Activated CD4-positive, alpha-beta T cell treated with anti-CD3 and anti-CD28 coated beads for 1 hour (primary cell): ENCODE measurements at regions not wholly inside any gene's neighbourhood (a gene's known extent, or its start where the extent isn't known, plus 50 kb on each side); places are given as distances from the start of the nearest gene placed in this dataset.
"Not testable (repeated sequence)": the region's sequence is repeated elsewhere in the genome, so short reads cannot be mapped to it uniquely, and the experiment has no call there.

Experiments
- DNase-seq: peaks from one replicate; pipeline ENCODE4 v3.0.0-alpha.2; 2020

DNA sequence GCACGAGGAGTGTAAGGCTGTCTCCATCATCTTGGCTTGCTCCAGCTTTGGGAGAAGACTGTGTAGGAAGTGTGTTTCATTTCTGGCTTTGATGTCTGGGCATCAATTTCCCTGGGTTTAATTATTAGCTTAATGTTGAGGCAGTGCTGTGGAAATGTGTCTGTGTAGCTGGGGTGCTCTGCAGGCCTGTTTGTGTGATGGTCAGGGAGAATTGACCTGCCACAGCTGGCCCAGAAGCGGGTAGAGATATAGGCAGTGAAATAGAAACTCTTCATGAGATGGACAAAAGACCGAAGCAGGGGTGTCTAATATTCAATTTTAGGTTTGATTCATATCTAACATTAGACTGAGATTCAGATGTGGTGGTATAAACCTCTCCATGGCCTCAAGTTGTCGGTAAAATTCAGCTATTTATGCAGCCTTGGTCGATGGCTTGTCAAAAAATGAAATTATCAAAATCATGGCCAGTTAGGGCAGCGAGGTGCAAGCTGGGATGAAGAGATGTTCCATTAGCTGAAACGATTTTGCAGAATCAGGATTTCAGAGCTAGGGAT, 95.3 kb upstream of the SNX9 start:
- DNase-seq, result no peak

DNA sequence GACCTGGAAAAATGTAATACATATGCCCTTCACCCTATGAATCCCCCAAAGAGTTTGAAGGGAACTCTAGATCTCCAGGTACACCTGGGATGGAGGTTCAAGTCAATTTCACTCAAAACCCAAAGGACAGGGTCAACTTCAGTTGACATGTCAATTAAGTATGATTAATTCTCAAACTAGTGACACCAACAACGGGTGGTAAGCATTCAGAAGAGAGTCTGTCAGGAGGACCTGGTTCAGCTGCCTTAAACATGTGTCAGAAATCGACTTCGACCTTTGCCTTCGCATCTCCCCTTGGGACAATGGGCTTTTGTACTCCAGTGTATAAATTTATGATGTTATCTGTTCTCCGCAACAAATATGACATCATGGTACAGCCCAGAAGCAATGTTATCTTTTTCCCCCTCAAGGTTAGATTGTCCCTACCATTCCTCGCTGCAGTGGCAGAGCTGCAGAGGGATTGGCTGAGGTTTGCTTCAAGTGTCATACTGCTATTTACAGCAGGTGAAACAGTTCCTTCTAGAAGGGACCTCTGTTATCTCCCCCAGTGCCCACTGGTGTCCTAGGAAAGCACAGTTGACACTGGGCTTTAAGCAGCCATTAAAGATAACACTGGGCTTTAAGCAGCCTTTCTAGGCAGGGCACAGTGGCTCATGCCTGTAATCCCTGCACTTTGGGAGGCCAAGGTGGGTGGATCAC, 94.7 kb upstream of the SNX9 start:
- DNase-seq, result no peak

DNA sequence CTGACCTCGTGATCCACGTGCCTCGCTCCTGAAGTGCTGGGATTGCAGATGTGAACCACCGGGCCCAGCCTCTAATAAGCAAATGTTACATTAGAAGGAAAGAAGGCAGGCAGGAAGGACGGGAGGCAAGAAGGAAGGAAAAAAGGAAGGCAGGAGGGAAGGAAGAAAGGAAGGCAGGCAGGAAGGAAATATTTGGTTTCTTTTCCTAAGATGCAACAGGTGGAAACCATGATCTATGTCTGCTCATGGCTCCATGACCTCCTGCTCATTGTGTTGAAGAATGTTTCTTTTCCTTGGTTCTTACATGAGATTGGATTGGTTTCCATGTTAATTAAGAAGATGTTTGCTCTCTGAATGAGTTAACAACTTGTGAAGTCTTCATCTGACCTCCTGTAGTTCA, 91.8 kb upstream of the SNX9 start:
- DNase-seq, result no peak

DNA sequence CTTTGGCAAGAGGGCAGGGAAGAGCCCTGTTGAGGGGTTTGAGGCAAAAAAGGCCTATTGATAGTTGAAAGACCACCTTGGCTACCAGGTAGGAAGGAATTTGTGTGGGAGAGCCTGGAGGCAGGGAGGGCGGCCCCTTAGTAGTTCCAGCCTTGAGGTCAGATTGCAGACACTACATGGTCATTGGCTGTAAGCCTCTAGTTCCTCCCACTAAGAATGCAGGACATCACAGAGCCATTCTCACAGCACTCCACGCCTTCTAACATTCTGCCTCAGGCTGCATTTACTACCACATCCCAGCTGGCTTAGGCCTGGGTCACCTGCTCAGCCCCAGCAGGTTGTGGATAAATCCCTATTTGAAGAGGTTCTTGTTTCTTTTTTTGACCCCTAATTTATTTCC, 91.0 kb upstream of the SNX9 start:
- no peak for DNase-seq

DNA sequence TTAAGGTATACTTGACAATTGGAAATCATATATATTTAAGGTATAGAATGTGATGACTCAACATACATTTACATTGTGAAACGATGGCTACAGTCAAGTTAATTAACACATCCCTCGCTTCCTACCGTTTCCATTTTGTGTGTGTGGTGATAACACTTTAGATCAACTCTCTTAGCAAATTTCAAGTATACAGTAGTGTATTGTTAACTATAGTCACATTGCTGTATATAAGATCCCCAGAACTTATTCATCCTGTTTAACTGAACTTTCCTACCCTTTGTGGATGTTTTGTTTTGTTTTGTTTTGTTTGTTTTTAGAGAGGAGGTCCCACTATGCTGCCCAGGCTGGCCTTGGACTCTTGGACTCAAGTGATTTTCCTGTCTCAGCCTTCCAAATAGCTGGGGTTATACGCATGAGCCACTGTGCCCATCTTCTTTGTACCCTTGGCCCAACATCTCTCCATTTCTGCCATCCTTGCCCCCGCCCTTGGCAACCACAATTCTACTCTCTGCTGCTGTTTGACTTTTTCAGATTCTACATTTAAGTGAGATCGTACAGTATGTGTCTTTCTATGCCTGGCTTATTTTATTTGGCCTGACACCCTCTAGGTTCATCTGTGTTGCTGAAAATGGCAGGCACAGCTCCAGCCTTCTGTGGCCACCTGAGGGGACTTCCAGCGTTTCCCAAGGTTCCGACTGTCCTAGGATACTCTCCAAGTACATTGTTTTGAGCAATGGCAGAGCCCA, 90.5 kb upstream of the SNX9 start:
- no peak for DNase-seq

DNA sequence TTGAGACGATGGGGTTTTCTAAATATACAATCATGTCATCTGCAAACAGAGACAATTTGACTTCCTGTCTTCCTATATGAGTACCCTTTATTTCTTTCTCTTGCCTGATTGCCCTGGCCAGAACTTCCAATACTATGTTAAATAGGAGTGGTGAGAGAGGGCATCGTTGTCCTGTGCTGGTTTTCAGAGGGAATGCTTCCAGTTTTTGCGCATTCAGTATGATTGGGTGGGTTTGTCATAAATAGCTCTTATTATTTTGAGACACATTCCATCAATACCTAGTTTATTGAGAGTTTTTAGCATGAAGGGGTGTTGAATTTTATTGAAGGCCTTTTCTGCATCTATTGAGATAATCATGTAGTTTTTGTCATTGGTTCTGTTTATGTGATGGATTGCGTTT, 86.5 kb upstream of the SNX9 start:
- not testable (repeated sequence) for DNase-seq

DNA sequence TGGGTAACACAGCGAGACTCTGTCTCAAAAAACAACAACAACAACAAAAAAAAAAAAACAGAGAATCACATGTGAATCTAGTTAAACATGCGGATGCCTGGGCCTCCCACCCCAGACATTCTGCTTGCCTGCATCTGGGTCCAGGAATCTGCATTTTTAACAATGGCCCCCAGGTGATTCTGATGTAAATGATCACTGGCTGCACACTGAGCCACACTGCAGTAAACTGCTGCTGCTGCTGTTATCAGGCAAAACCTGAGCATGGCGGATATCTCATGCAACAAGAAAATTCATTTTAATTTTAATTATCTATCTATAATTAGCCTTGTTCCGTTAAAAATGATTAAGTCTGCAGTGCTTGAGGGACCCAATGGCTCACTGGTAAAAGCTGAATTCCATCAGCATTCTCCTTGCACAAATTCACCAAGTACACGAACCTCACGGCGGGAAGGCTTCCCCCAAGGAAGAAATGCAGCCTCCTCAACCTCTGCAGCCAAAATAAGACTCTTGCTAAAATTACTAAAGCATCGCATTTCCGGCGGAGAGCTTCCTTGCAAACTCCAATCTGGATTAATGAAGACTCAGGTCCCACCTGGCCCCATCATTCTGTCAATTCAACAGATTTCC, 81.6 kb upstream of the SNX9 start:
- DNase-seq, result no peak

DNA sequence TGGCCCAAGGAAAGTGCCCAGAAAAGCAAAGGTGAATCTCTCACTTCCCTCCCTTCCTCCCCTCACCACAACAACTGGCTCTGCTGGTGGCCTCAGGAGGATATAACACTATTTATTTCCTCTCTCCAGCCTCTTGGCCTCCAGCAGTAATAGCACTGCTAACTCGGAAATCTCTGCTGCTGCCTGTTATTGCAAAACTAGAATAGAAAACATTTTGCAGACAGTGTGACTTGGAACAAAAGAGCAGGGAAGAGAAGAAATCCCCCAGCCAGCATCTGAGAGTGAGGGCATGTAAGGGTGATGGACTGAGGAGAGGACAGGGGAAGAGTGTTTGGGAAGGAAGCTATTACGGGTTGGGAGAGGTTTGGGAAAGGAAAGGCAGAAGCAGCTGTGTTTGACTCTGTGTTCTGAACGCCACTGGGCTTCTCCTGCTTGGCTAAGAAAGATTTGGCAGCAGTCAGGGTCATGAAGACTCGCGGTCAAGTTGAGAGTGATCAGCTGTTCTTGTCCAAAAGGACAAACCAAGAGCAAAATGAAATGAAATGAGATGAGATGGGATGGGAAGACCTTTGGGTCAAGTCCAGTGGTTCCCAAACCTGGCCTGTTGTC, 81.0 kb upstream of the SNX9 start:
- no peak for DNase-seq

DNA sequence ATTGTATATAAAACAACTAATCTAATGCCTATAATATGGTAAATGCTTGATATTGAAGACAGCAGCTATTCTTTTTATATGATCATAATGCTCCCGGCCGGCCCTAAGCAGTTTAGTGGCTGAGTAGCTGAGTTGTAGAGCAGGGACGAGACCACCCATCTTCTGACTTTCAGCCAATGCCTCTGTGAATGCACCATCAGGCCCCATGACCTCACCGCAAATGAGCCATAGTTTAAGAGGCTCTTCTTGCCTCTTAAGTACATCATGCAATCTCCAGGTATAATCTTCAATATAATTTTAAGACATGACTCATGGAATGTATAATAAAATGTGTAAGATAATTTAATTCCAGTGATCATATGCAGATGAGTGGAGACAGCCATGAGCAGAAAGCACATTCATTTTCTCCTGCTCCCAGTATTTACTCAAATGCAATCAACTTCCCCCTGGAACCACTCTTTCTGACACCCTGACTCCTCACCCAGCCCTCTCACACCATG, 78.9 kb upstream of the SNX9 start:
- no peak for DNase-seq

DNA sequence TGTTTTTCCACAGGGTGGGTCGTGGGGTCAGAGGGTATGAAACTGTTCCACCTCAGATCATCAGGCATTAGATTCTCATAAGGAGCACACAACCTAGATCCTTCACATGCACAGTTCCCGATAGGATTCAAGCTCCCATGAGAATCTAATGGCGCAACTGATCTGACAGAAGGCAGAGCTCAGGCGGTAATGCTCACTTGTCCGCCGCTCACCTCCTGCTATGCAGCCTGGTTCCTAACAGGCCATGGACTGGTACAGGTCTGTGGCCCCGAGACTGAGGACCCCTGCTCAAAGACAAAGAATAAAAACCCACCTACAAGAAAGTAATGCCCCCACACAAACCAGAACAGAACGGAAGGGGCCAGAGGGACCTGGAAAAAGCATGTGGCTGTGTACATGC, 76.1 kb upstream of the SNX9 start:
- no peak for DNase-seq

DNA sequence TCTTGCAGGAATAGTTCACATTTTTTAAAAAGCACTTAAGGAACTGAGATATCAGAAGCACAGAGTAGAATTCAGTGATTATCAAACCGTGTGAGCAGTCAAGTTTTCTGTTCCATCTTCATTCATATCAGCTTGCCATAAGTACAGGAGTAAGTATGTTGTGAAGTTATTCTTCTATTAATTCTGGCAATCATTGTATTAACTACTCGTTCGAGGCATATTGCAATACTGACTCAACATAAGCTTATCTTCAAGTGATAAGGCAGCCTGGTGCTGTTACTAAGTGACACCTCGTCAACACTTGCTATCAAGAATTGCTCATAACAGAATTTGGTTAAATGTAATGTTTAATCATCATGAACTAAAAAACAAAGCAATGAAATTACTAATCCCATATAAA, 75.7 kb upstream of the SNX9 start:
- DNase-seq, result no peak

DNA sequence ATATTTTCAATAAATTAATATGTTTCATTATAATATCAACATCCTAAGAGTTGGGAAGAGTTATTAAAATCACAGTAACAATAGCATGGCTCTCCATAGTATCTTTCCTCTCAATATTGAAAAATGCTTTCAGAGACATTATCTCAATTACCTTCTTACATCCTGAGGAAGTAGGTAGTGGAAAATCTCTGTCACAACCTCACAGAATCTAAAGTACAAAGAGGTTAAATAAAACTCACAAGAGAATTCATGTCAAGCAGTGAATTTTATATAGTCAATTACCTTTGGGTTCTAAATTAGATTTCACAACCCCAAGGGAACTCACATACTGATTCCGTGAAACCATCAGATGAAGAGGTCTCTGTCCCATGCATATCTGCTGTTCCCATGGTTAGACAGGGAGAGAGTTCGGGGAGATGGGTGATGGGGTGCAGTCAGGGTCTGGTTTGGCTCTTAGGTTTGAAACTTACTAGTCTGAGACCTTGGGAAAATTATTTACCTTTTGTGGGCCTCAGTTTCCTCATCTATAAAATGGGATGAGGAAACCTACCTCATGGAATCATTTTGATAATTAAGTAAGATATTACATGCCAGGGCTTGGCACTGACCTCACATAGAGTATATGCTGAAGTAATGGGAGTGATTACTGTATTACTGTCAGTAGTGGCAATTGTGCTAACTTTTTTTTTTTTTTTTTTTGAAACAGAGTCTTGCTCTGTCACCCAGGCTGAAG, 74.0 kb upstream of the SNX9 start:
- no peak for DNase-seq

DNA sequence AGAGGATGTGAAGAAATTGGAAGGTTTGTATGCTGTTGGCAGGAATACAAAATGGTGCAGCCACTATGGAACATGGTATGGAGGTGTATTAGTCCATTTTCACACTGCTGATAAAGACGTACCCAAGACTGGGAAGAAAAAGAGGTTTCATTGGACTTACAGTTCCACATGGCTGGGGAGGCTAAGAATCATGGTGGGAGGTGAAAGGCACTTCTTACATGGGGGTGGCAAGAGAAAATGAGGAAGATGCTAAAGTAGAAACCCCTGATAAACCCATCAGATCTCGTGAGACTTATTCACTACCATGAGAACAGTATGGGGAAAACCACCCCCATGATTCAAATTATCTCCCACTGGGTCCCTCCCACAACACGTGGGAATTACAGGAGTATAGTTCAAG, 72.1 kb upstream of the SNX9 start:
- DNase-seq, result not testable (repeated sequence)

DNA sequence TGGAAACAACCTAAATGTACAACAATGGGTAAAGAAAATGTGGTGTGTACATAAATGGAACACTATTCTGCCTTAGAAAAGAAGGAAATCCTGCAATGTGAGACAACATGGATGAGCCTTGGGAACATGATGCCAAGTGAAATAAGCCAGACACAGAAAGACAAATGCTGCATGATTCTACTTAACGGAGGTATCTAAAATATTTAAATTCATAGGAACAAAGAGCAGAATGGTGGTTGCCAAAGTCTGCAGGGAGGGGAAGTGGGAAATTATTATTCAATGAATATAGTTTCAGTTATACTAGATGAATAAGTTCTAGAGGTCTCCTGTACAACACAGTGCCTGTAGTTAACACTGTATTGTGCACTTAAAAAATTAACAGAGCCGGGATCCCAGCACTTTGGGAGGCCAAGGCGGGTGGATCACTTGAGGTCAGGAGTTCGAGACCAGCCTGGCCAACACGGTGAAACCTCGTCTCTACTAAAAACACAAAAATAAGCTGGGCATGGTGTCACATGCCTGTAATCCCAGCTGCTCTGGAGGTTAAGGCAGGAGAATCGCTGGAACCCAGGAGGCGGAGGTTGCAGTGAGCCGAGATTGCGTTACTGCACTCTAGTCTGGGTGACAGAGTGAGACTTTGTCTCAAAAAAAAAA, 71.4 kb upstream of the SNX9 start:
- DNase-seq, result no peak

DNA sequence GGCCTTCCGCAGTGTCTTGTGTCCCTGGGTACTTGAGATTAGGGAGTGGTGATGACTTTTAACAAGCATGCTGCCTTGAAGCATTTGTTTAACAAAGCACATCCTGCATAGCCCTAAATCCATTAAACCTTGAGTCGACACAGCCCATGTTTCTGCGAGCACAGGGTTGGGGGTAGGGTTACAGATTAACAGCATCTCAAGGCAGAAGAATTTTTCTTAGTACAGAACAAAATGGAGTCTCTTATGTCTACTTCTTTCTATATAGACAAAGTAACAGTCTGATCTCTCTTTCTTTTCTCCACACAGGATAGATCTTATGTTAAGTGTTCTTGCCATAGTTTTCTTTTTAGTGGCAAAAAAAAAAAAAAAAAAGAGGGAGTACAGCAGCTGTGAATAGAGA, 70.2 kb upstream of the SNX9 start:
- DNase-seq, result not testable (repeated sequence)

DNA sequence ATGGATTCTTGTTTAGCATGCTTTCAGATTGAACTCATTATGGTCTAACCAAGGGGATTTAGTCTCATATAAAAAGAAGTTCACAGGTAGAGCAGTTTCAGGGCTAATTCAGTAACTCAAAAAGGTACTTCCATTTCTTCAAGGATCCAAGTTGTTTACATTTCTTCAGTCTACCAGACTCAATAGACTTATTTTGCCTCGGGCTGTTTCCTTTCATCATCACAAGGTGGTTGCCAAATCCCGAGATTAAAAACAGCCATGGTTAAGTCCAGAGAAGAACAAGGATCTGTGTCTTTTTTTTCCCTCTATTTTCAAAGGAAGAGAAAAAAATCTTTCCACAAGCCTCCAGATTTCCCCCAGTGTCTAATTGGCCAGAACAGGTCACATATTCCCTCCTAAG, 69.8 kb upstream of the SNX9 start:
- no peak for DNase-seq

DNA sequence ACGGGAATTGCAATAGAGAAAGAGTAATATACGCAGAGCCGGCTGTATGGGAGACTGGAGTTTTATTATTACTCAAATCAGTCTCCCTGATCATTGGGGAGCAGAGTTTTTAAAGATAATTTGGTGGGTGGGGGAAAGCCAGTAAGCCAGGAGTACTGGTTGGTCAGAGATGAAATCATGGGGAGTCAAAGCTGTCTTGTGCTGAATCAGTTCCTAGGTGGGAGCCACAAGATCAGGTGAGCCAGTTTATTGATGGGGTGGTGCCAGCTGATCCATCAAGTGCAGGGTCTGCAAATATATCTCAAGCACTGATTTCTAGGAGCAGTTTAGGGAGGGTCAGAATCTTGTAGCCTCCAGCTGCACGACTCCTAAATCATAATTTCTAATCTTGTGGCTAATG, 69.2 kb upstream of the SNX9 start:
- not testable (repeated sequence) for DNase-seq

DNA sequence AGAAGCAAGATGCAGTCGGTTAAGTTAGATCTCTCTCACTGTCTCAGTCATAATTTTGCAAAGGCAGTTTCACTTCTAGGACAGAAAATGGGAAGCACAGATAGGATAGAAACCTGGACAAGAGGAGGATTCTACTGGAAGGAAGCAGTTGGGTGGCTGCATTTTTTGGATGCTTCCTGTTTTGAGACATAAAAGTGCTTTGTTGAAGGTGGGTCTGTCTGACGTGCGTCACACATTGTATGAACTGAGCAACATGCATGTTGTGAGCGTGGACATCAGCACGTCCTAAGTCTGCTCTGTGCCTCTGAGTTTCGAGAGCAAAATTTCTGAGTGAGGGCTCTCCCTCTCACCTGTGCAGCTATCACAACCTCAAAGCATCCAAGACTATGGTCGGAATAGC, 68.7 kb upstream of the SNX9 start:
- no peak for DNase-seq

DNA sequence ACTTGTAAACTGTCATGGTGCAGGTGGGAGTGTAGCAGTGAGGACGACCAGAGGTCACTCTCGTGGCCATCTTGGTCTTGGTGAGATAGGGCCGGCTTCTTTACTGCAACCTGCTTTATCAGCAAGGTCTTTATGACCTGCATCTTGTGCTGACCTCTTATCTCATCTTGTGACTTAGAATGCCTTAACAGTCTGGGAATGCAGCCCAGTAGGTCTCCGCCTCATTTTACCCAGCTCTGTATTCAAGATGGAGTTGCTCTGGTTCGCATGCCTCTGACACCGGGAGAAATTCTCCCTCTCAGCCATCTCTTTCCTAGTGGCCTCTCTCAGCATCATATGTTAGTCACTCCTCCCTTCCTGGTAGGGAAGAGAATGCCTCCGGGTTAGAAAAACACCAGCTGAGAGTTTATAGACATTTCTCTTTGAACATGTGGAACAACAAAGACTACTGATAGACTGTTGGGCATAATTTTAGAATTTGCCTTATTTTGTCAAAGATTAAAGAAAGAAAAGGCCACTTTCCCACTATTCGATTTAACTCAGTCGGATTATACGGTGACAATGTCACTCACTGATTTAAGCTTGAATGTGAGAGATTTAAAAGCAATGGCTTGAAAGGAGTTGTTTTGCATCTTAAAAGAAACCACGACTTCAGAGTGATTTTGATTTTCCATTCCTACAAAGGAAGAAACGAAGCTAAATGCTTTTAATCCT, 67.9 kb upstream of the SNX9 start:
- DNase-seq, result no peak

DNA sequence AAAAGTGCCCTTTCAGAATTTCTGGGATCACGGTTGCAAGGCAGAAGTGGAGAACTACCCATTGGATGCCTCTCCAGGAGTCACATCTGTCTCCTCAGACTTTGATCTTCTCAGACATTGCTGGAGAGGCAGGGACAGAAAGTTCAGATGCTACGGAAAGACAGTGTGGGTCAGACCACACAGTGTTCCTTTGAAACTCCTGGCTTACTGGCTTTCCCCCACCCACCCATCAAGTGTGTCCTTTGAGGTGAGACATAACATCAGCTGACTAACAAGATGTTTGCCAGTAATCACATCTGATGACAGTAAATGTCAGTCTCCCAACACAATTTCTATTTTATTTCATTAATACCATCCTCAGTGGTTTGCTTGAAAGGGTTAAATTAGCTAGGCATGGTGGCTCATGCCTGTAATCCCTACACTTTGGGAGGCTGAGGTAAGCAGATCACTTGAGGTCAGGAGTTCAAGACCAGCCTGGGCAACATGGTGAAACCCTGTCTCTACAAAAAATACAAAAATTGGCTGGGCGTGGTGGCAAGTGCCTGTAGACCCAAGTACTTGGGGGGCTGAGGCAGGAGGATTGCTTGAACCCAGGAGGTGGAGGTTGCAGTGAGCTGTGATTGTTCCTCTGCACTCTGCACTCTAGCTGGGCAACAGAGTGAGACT, 67.2 kb upstream of the SNX9 start:
- peak; percentile 40 for DNase-seq
